IMR-90 (cell line): ENCODE measurements at regions not wholly inside any gene's neighbourhood (a gene's known extent, or its start where the extent isn't known, plus 50 kb on each side); places are given as distances from the start of the nearest gene placed in this dataset.

Experiments used
- ATAC-seq: fragments of 200-7000 bp; cut with Tn5 transposase; 2 replicates; pipeline ENCODE4 v1.9.1; 2020; ENCODE audit warnings: low read depth, mild to moderate bottlenecking, moderate library complexity
- BruUV-seq: library from RNA; stranded (reverse); fragments of 400-500 nt; replicated peaks from 2 replicates; lab custom pipeline; 2021; lab: Mats Ljungman, UMichigan
- CTCF ChIA-PET: fragments of 300-600 bp; formaldehyde crosslinking; extraction: SDS; loops from one replicate; lab custom pipeline; 2021; ENCODE audit warnings: antibody characterized with exemption; lab: Yijun Ruan, JAX
- POLR2A ChIA-PET: fragments of 300-600 bp; sonication (Branson Sonifier 250); formaldehyde crosslinking; loops from one replicate; lab custom pipeline; 2022; ENCODE audit warnings: antibody characterized with exemption; ENCODE audit not compliant: unreplicated experiment; lab: Charles Lee
- DNase-seq: peaks from one replicate; pipeline ENCODE4 v3.0.0; 2013
- H2AFZ ChIP-seq: replicated peaks from 2 replicates; pipeline ENCODE3; 2013; ENCODE audit warnings: low read length, mild to moderate bottlenecking; ENCODE audit not compliant: poor library complexity
- H2AK5ac ChIP-seq: 2 replicates; pipeline ENCODE4 v1.6.1; 2013; ENCODE audit warnings: low read depth, low read length, inconsistent platforms
- H2AK9ac ChIP-seq: replicated peaks from 2 replicates; pipeline ENCODE3; 2013; ENCODE audit warnings: mild to moderate bottlenecking, low read depth, low read length, moderate library complexity; ENCODE audit not compliant: poor library complexity
- H2BK120ac ChIP-seq: 2 replicates; pipeline ENCODE4 v1.6.1; 2013; ENCODE audit warnings: low read depth, low read length, inconsistent platforms
- H2BK15ac ChIP-seq: 3 replicates; pipeline ENCODE4 v1.6.1; 2013; ENCODE audit warnings: low read depth, low read length, inconsistent platforms
- H2BK20ac ChIP-seq: 2 replicates; pipeline ENCODE4 v1.6.1; 2013; ENCODE audit warnings: low read depth, mild to moderate bottlenecking, inconsistent platforms, low read length, moderate library complexity
- H2BK5ac ChIP-seq: 2 replicates; pipeline ENCODE4 v1.6.1; 2013; ENCODE audit warnings: mild to moderate bottlenecking, low read depth, low read length, inconsistent platforms; ENCODE audit not compliant: poor library complexity, severe bottlenecking
- H3K14ac ChIP-seq: replicated peaks from 2 replicates; pipeline ENCODE4 v1.6.1; 2013; ENCODE audit warnings: low read depth, low read length, inconsistent platforms
- H3K18ac ChIP-seq: 2 replicates; pipeline ENCODE4 v1.6.1; 2013; ENCODE audit warnings: low read depth, low read length, control low read depth
- H3K23ac ChIP-seq: 2 replicates; pipeline ENCODE4 v1.6.1; 2013; ENCODE audit warnings: low read depth, low read length, inconsistent platforms
- H3K27ac ChIP-seq: 2 replicates; pipeline ENCODE4 v1.5.1; 2013; ENCODE audit warnings: mild to moderate bottlenecking, control low read depth, low read length; ENCODE audit not compliant: insufficient read depth
- H3K27me3 ChIP-seq: 2 replicates; pipeline ENCODE4 v1.6.1; 2013; ENCODE audit warnings: low read length; ENCODE audit not compliant: control insufficient read depth, insufficient read depth
- H3K36me3 ChIP-seq: 2 replicates; pipeline ENCODE4 v1.6.1; 2013; ENCODE audit warnings: low read length, mixed read lengths; ENCODE audit not compliant: control insufficient read depth, insufficient read depth
- H3K4ac ChIP-seq: 2 replicates; pipeline ENCODE4 v1.6.1; 2013; ENCODE audit warnings: low read depth, low read length, inconsistent platforms
- H3K4me1 ChIP-seq: 2 replicates; pipeline ENCODE4 v1.6.1; 2013; ENCODE audit warnings: low read length, mixed read lengths; ENCODE audit not compliant: control insufficient read depth, insufficient read depth
- H3K4me2 ChIP-seq: 2 replicates; pipeline ENCODE4 v1.6.1; 2013; ENCODE audit warnings: low read depth, mild to moderate bottlenecking, control low read depth, low read length, moderate library complexity
- H3K4me3 ChIP-seq: 2 replicates; pipeline ENCODE4 v1.5.1; 2013; ENCODE audit warnings: low read depth, mild to moderate bottlenecking, control low read depth, low read length, moderate library complexity; ENCODE audit not compliant: insufficient read depth
- H3K56ac ChIP-seq: 2 replicates; pipeline ENCODE4 v1.6.1; 2013; ENCODE audit warnings: low read length, inconsistent platforms; ENCODE audit not compliant: insufficient read depth; ENCODE audit errors: extremely low read depth
- H3K79me1 ChIP-seq, 2 experiments: 2 replicates each; pipeline ENCODE4 v1.6.1; 2013; ENCODE audit warnings: low read length in 2 of 2, inconsistent platforms in 1 of 2, low read depth in 1 of 2
- H3K9ac ChIP-seq: 2 replicates; pipeline ENCODE4 v1.6.1; 2013; ENCODE audit warnings: low read depth, low read length, control low read depth
- H3K9me1 ChIP-seq: 2 replicates; pipeline ENCODE4 v1.6.1; 2013; ENCODE audit warnings: low read length, inconsistent platforms; ENCODE audit not compliant: insufficient read depth
- H3K9me3 ChIP-seq: 2 replicates; pipeline ENCODE4 v1.6.1; 2013; ENCODE audit warnings: low read length; ENCODE audit not compliant: control insufficient read depth, insufficient read depth
- H4K20me1 ChIP-seq: 2 replicates; pipeline ENCODE4 v1.6.1; 2013; ENCODE audit warnings: low read length, inconsistent platforms; ENCODE audit not compliant: insufficient read depth
- H4K5ac ChIP-seq: 2 replicates; pipeline ENCODE4 v1.6.1; 2013; ENCODE audit warnings: mild to moderate bottlenecking, low read depth, low read length, control low read depth
- H4K8ac ChIP-seq, 2 experiments: 2 replicates each; pipeline ENCODE4 v1.6.1; 2013; ENCODE audit warnings: low read depth in 2 of 2, low read length in 2 of 2, control low read depth in 1 of 2, inconsistent platforms in 1 of 2
- H4K91ac ChIP-seq: 2 replicates; pipeline ENCODE4 v1.6.1; 2013; ENCODE audit warnings: low read depth, low read length, inconsistent platforms; ENCODE audit not compliant: insufficient read depth
- CEBPB ChIP-seq: IDR thresholded peaks from 2 replicates; pipeline ENCODE4 v1.6.1; 2012; ENCODE audit warnings: low read depth, low read length, improper control_type of control experiment
- CTCF ChIP-seq: conservative IDR thresholded peaks from 2 replicates; pipeline ENCODE4 v1.5.1; 2012; ENCODE audit warnings: mild to moderate bottlenecking, low read depth, low read length, improper control_type of control experiment
- ELK1 ChIP-seq: fragments of 150-350 bp; IDR thresholded peaks from 2 replicates; pipeline ENCODE4 v1.6.1; 2016; ENCODE audit warnings: low read depth, mild to moderate bottlenecking, low read length, moderate library complexity, borderline replicate concordance
- MAFK ChIP-seq: IDR thresholded peaks from 2 replicates; pipeline ENCODE4 v1.6.1; 2012; ENCODE audit warnings: low read depth, low read length, improper control_type of control experiment
- MXI1 ChIP-seq: IDR thresholded peaks from 2 replicates; pipeline ENCODE4 v1.6.1; 2012; ENCODE audit warnings: low read depth, mild to moderate bottlenecking, low read length, moderate library complexity, borderline replicate concordance
- NFE2L2 ChIP-seq: fragments of 150-350 bp; IDR thresholded peaks from 2 replicates; pipeline ENCODE4 v1.6.1; 2016; ENCODE audit warnings: low read depth, mild to moderate bottlenecking, low read length
- POLR2A ChIP-seq: IDR thresholded peaks from 2 replicates; pipeline ENCODE4 v1.6.1; 2012; ENCODE audit warnings: mild to moderate bottlenecking, low read depth, low read length
- RCOR1 ChIP-seq: IDR thresholded peaks from 2 replicates; pipeline ENCODE4 v1.6.1; 2012; ENCODE audit warnings: mild to moderate bottlenecking, low read length, improper control_type of control experiment; ENCODE audit not compliant: insufficient replicate concordance
- RFX5 ChIP-seq: IDR thresholded peaks from 2 replicates; pipeline ENCODE4 v1.8.0; 2012; ENCODE audit warnings: low read depth, mild to moderate bottlenecking, low read length, moderate library complexity
- SMC3 ChIP-seq: fragments of 150-350 bp; IDR thresholded peaks from 2 replicates; pipeline ENCODE4 v1.6.1; 2016; ENCODE audit warnings: low read depth, mild to moderate bottlenecking, antibody characterized with exemption, low read length, moderate library complexity
- USF2 ChIP-seq: fragments of 150-350 bp; IDR thresholded peaks from 2 replicates; pipeline ENCODE4 v1.6.1; 2017; ENCODE audit warnings: mild to moderate bottlenecking, antibody characterized with exemption, low read length, low read depth
- WGBS, 2 experiments: methylation state at CpG; one replicate each; pipeline versions ENCODE4 v1.1.5 to v1.1.7; 2013; ENCODE audit warnings: missing lambda C conversion rate in 2 of 2; ENCODE audit not compliant: insufficient read length in 1 of 2; ENCODE audit errors: extremely low coverage in 2 of 2; 5-methylcytosine and 5-hydroxymethylcytosine counted together
- dilution Hi-C: fragments of 300-500 bp; cut with HindIII; formaldehyde crosslinking; loops from one replicate; pipeline ENCODE4 v1.14.3; 2018; ENCODE audit warnings: low sequenced_read_pairs; ENCODE audit not compliant: unreplicated experiment
- in situ Hi-C: fragments of 300-500 bp; cut with MboI; formaldehyde crosslinking; loops from 3 replicates; pipeline ENCODE4 v1.14.3; 2019; ENCODE audit warnings: low sequenced_read_pairs, inconsistent platforms, mixed read lengths
- intact Hi-C: fragments of 100-400 bp; cut with micrococcal nuclease; formaldehyde crosslinking; loops from 2 replicates; pipeline ENCODE4 v1.10.0; 2022

- H3K9me1 ChIP-seq: no peaks in the 10 kb centered on the region
- no peak for ATAC-seq
- H3K27me3 ChIP-seq: no peaks in the 10 kb centered on the region
- in situ Hi-C loops: no loop called here
- H3K18ac ChIP-seq: no peak overlapping the region
- H2BK120ac ChIP-seq: no peak overlapping the region
- no peak overlapping the region for H3K14ac ChIP-seq
- H3K4ac ChIP-seq: no peak overlapping the region
- no peak overlapping the region for H2BK5ac ChIP-seq
- no peak overlapping the region for H2BK15ac ChIP-seq
- H3K79me1 ChIP-seq: no peaks in the 10 kb centered on the region
- H3K56ac ChIP-seq: no peak overlapping the region
- no peaks in the 10 kb centered on the region for H4K20me1 ChIP-seq
- ChIA-PET CTCF (no interaction called here), POLR2A (no interaction called here)
- no peak overlapping the region for H4K5ac ChIP-seq
- H3K4me3 ChIP-seq: no peak overlapping the region
- H2BK20ac ChIP-seq: no peak overlapping the region
- no peak overlapping the region for H2AK9ac ChIP-seq
- H3K27ac ChIP-seq: no peak overlapping the region
- DNase-seq: no peak
- H3K36me3 ChIP-seq: no peaks in the 10 kb centered on the region
- no peaks in the 10 kb centered on the region for H3K9me3 ChIP-seq
- H3K4me2 ChIP-seq: no peak overlapping the region
- no CpG with 5 or more reads among the region's 1 CpG for whole genome bisulfite sequencing, 2 experiments
- intact Hi-C loops: no loop called here
- TF ChIP-seq MXI1: no peak
- no peak for TF ChIP-seq NFE2L2
- no peak for TF ChIP-seq RCOR1
- TF ChIP-seq USF2: no peak
- no peak for TF ChIP-seq POLR2A
- TF ChIP-seq CTCF: no peak
- TF ChIP-seq SMC3: no peak
- no peak for TF ChIP-seq CEBPB
- TF ChIP-seq ELK1: no peak
- no peak for TF ChIP-seq MAFK
- TF ChIP-seq RFX5: no peak
- BruUV-seq: no TSS peak
- no peak overlapping the region for H2AK5ac ChIP-seq
- H4K8ac ChIP-seq: no peak overlapping the region
- no peak overlapping the region for H3K23ac ChIP-seq
- H2AFZ ChIP-seq: no peak overlapping the region
- H4K91ac ChIP-seq: no peak overlapping the region
- dilution Hi-C loops: no loop called here
- no peaks in the 10 kb centered on the region for H3K4me1 ChIP-seq
- H3K9ac ChIP-seq: no peak overlapping the region
These were observed 833.2 kb upstream of the KLHL1 start for GRCh38 chr13:70941454-70941853.
